ENCODE measurements at regions not wholly inside any gene's neighbourhood (a gene's known extent, or its start where the extent isn't known, plus 50 kb on each side); places are given as distances from the start of the nearest gene placed in this dataset.

DNA sequence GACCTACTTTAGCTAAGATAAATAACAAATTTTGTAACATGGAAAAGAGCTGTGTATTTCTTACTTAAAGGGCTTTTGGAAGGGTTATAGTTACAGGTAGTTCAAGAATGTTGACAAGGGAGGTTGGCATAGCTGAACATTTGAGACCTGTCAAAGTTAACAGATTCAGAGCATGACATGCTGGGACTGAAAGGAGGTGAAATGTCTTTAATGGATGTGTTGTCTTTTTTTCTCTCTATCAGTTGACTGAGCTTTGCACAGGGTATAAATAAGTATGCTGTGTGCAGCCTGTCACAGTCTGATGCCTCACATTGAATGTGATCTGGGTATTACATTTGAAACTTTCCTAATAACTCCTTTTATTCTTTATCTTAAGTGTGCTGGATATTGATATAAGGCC, 411.9 kb upstream of the ZP4 start:
- Histone ChIP-seq H3K36me3 (no peaks in the 10 kb centered on the region), H3K4me1 (no peaks in the 10 kb centered on the region), H3K9me3 (no peaks in the 10 kb centered on the region), H3K27me3 (no peaks in the 10 kb centered on the region), H3K4me3 (no peak overlapping the region), H3K27ac (no peak overlapping the region)
- no peak for DNase-seq
- TF ChIP-seq, protein P1, sequence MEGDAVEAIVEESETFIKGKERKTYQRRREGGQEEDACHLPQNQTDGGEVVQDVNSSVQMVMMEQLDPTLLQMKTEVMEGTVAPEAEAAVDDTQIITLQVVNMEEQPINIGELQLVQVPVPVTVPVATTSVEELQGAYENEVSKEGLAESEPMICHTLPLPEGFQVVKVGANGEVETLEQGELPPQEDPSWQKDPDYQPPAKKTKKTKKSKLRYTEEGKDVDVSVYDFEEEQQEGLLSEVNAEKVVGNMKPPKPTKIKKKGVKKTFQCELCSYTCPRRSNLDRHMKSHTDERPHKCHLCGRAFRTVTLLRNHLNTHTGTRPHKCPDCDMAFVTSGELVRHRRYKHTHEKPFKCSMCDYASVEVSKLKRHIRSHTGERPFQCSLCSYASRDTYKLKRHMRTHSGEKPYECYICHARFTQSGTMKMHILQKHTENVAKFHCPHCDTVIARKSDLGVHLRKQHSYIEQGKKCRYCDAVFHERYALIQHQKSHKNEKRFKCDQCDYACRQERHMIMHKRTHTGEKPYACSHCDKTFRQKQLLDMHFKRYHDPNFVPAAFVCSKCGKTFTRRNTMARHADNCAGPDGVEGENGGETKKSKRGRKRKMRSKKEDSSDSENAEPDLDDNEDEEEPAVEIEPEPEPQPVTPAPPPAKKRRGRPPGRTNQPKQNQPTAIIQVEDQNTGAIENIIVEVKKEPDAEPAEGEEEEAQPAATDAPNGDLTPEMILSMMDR (IDR thresholded peaks at IDR 0.05) = no peak
- no peak for TF ChIP-seq EP300 (IDR thresholded peaks at IDR 0.05)
- TF ChIP-seq POLR2A (IDR thresholded peaks at IDR 0.05) = no peak
- no peak for TF ChIP-seq POLR2AphosphoS5 (IDR thresholded peaks at IDR 0.05)
- intact Hi-C loops (cut with DNase I) = no loop called here

DNA sequence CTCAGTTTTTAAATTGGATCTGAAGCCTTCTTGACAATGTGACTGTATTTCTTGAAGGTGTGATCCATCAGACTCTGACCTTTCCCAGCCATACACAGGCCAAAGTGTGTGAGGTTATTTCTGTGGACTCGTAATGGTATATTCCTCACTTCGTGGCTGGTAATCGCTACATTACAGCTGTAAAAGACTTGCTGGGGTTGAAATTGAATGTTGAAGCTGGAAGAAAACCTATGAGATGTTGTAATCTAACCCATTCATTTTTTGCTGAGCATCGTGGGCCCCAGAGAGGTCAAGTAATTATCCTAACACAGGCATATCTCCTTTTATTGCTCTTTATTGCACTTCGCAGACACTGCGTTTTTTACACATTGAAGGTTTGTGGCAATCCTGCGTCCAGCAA, 405.6 kb upstream of the ZP4 start:
- no peak overlapping the region for H3K4me3 ChIP-seq
- WGBS, 2 donors = 48 to 78% methylated on average over 7 of the region's 7 CpGs
- no peaks in the 10 kb centered on the region for H3K27me3 ChIP-seq
- H3K9me3 ChIP-seq = no peaks in the 10 kb centered on the region
- no peak for DNase-seq
- TF ChIP-seq EP300 (IDR thresholded peaks at IDR 0.05) (no peak), POLR2A (IDR thresholded peaks at IDR 0.05) (no peak), POLR2AphosphoS5 (IDR thresholded peaks at IDR 0.05) (no peak)
- TF ChIP-seq, protein P1 (IDR thresholded peaks at IDR 0.05) = no peak
- intact Hi-C loops (cut with DNase I) = no loop called here
- no peaks in the 10 kb centered on the region for H3K4me1 ChIP-seq
- H3K36me3 ChIP-seq = no peaks in the 10 kb centered on the region
- H3K27ac ChIP-seq = no peak overlapping the region

DNA sequence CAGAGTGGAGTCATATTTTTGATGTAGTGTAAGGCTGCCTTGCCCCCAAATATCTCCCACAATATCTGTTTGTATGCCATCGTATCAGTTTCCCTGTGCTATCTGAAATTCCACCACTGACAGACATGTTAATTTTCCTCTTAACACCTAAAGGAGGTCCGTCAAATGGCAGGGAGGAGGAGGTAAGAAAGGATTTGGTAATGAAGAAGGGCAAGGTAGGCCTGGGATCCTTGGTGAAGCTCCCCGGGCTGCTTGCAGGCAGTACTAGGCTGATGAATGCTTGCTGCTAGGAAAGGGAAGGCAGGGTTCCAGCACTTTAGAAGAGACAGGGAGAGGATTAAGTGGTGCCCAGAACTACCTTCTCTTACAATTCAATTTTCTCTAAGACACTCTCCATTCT, 402.4 kb upstream of the ZP4 start:
- 87 to 88% methylated on average over 3 of the region's 3 CpGs for WGBS, 2 donors
- no peaks in the 10 kb centered on the region for H3K9me3 ChIP-seq
- intact Hi-C loops (cut with DNase I) = no loop called here
- no peaks in the 10 kb centered on the region for H3K36me3 ChIP-seq
- H3K27ac ChIP-seq = no peak overlapping the region
- H3K4me1 ChIP-seq = no peaks in the 10 kb centered on the region
- no peak overlapping the region for H3K4me3 ChIP-seq
- H3K27me3 ChIP-seq = no peaks in the 10 kb centered on the region
- no peak for DNase-seq
- TF ChIP-seq POLR2A (IDR thresholded peaks at IDR 0.05) (no peak), EP300 (IDR thresholded peaks at IDR 0.05) (no peak), POLR2AphosphoS5 (IDR thresholded peaks at IDR 0.05) (no peak)
- TF ChIP-seq, protein P1 (IDR thresholded peaks at IDR 0.05) = no peak

DNA sequence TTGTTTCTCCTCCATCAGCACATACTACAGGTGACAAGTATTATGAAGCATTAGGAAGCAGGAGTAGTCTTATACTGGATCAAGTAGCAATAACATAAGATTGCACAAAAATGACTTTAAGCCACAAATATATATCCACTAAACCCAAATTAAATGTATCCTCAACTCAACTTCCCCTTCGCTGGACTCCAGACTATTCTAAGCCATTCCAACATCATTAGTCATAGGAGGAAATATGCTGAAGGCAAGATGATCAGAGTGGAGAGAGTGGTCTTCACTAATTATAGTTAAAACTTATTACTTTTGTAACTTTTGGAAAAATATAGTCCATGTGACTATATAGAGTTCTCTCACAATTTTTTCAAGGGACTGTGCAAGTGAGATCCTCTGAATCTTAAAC, 390.7 kb upstream of the ZP4 start:
- no peak for TF ChIP-seq POLR2A (IDR thresholded peaks at IDR 0.05)
- TF ChIP-seq EP300 (IDR thresholded peaks at IDR 0.05) = no peak
- TF ChIP-seq, protein P1 (IDR thresholded peaks at IDR 0.05) = no peak
- TF ChIP-seq POLR2AphosphoS5 (IDR thresholded peaks at IDR 0.05) = no peak
- intact Hi-C loops (cut with DNase I) = no loop called here
- H3K27me3 ChIP-seq = no peaks in the 10 kb centered on the region
- no peaks in the 10 kb centered on the region for H3K36me3 ChIP-seq
- DNase-seq = no peak
- no peak overlapping the region for H3K27ac ChIP-seq
- no peaks in the 10 kb centered on the region for H3K4me1 ChIP-seq
- H3K9me3 ChIP-seq = no peaks in the 10 kb centered on the region
- H3K4me3 ChIP-seq = no peak overlapping the region
- 81 to 84% methylated on average over 1 of the region's 1 CpG for whole genome bisulfite sequencing, 2 donors

DNA sequence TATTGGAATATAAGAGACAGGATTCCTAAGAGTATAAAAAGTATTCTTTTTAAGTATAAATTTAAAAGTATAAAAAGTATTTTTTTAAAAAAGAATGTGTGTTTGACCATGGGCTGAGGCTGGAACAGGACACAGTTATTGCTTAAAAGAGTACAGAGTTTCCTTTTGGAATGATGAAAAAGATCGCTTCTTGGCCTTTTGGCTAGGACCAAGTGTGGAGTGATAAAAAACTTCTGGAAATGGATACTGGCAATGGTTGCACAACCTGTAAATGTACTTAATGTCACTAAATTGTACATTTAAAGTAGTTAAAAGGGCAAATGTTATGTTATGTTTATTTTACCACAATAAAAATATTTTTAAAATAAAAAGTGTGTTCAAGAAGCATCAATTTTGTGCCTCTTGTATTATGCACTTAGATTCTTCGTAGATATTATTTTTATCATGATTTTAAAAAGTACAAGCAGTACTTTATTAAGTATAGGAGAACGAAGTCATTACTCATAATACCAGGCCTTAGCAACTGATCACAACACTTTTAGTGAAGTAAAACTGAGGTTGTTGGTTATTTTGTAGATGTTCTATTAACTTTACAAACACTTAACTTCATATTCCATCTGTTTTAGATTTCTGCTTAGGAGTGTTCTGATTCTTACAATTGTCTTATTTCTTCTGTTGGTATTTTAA, 389.1 kb upstream of the ZP4 start:
- no peak for DNase-seq
- Histone ChIP-seq H3K36me3 (no peaks in the 10 kb centered on the region), H3K9me3 (peaks cover 0 to 4% (median under 1%) of the 10 kb centered on the region in 4 donors), H3K27me3 (no peaks in the 10 kb centered on the region), H3K4me3 (no peak overlapping the region), H3K27ac (no peak overlapping the region), H3K4me1 (no peaks in the 10 kb centered on the region)
- 81 to 82% methylated on average over 3 of the region's 3 CpGs for WGBS, 2 donors
- TF ChIP-seq EP300 (IDR thresholded peaks at IDR 0.05) = no peak
- no peak for TF ChIP-seq POLR2AphosphoS5 (IDR thresholded peaks at IDR 0.05)
- TF ChIP-seq, protein P1 (IDR thresholded peaks at IDR 0.05) = no peak
- TF ChIP-seq POLR2A (IDR thresholded peaks at IDR 0.05) = no peak
- intact Hi-C loops (cut with DNase I) = no loop called here

Measured in sigmoid colon (tissue), 6 donors.